Common myeloid progenitor, CD34-positive (primary cell): ENCODE measurements at regions not wholly inside any gene's neighbourhood (a gene's known extent, or its start where the extent isn't known, plus 50 kb on each side); places are given as distances from the start of the nearest gene placed in this dataset.

Experiments
- CTCF ChIA-PET: fragments of 350-600 bp; sonication (Branson Sonifier 250); formaldehyde crosslinking; loops from one replicate; lab custom pipeline; 2021; ENCODE audit warnings: antibody characterized with exemption; lab: Charles Lee
- POLR2A ChIA-PET: fragments of 350-600 bp; sonication (Branson Sonifier 250); formaldehyde crosslinking; loops from one replicate; lab custom pipeline; 2021; ENCODE audit warnings: antibody characterized with exemption; lab: Charles Lee
- DNase-seq, 3 donors: peaks; one replicate each; pipeline versions ENCODE4 v3.0.0 to v3.0.0-alpha.2; 2013
- H3K27ac ChIP-seq, 2 experiments: 1 replicate in 1 of 2; 2 replicates in 1 of 2; pipeline ENCODE4 v1.7.0; 2013; ENCODE audit warnings: inconsistent platforms in 2 of 2, low read length in 2 of 2, mild to moderate bottlenecking in 2 of 2, low read depth in 1 of 2, moderate library complexity in 1 of 2; ENCODE audit not compliant: severe bottlenecking in 2 of 2, insufficient read depth in 1 of 2, poor library complexity in 1 of 2
- H3K27me3 ChIP-seq, 5 experiments: replicated peaks in 2 of 5; 1 replicate in 3 of 5; 2 replicates in 2 of 5; pipeline versions ENCODE4 v1.6.1 to v1.7.0; 2013; ENCODE audit warnings: low read length in 4 of 5, mild to moderate bottlenecking in 2 of 5, moderate library complexity in 2 of 5, inconsistent platforms in 1 of 5; ENCODE audit not compliant: insufficient read depth in 5 of 5, control insufficient read depth in 4 of 5
- H3K36me3 ChIP-seq, 4 experiments: 1 replicate in 2 of 4; 2 replicates in 2 of 4; pipeline versions ENCODE4 v1.6.1 to v1.7.0; 2013; ENCODE audit warnings: low read length in 3 of 4, control low read depth in 1 of 4, mild to moderate bottlenecking in 1 of 4; ENCODE audit not compliant: control insufficient read depth in 4 of 4, insufficient read depth in 4 of 4
- H3K4me1 ChIP-seq, 4 experiments: 1 replicate in 3 of 4; 2 replicates in 1 of 4; pipeline versions ENCODE4 v1.6.1 to v1.7.1; 2013; ENCODE audit warnings: low read length in 3 of 4, mild to moderate bottlenecking in 3 of 4, control low read depth in 1 of 4, inconsistent platforms in 1 of 4, moderate library complexity in 1 of 4; ENCODE audit not compliant: control insufficient read depth in 4 of 4, insufficient read depth in 4 of 4; ENCODE audit errors: control extremely low read depth in 1 of 4
- H3K4me3 ChIP-seq, 7 experiments: 1 replicate in 4 of 7; 2 replicates in 3 of 7; pipeline versions ENCODE4 v1.5.1 to v1.7.0; 2013; ENCODE audit warnings: mild to moderate bottlenecking in 7 of 7, low read length in 6 of 7, moderate library complexity in 6 of 7, inconsistent platforms in 2 of 7, low read depth in 2 of 7, control low read depth in 1 of 7; ENCODE audit not compliant: insufficient read depth in 4 of 7, control insufficient read depth in 1 of 7; ENCODE audit errors: extremely low read depth in 1 of 7
- H3K9me3 ChIP-seq, 5 experiments: 1 replicate in 4 of 5; 2 replicates in 1 of 5; pipeline versions ENCODE4 v1.6.1 to v1.7.1; 2013; ENCODE audit warnings: low read length in 4 of 5, mild to moderate bottlenecking in 2 of 5, inconsistent platforms in 1 of 5, low read depth in 1 of 5, moderate library complexity in 1 of 5; ENCODE audit not compliant: control insufficient read depth in 4 of 5, insufficient read depth in 2 of 5; ENCODE audit errors: control extremely low read depth in 1 of 5
- whole genome bisulfite sequencing: methylation state at CpG from one replicate; pipeline ENCODE4 v1.1.5; 2013; ENCODE audit not compliant: insufficient coverage; 5-methylcytosine and 5-hydroxymethylcytosine counted together

GRCh38 chr3:193905541-193906396 is 230.2 kb upstream of the HES1 start:
- ChIA-PET POLR2A (no interaction called here), CTCF (interaction anchor here (0.9 to 1.2 kb wide), 2 partner anchors 10 to 39 kb away, joined by 3 read pairs; no protein-coding TSS in a partner anchor)
- no peak for DNase-seq
- no peaks in the 10 kb centered on the region for H3K36me3 ChIP-seq
- 76% methylated on average over 12 of the region's 14 CpGs for WGBS
- H3K9me3 ChIP-seq = peaks cover 0 to 8% (median 0%) of the 10 kb centered on the region in 5 experiments
- H3K27ac ChIP-seq = no peak overlapping the region
- peaks cover 0 to 6% (median 3%) of the 10 kb centered on the region in 4 experiments for H3K4me1 ChIP-seq
- H3K4me3 ChIP-seq = no peak overlapping the region
- H3K27me3 ChIP-seq = no peaks in the 10 kb centered on the region

- no peak overlapping the region for H3K27ac ChIP-seq
- WGBS = 100% methylated on average over 2 of the region's 2 CpGs
- POLR2A ChIA-PET = no interaction called here
- H3K9me3 ChIP-seq = peaks cover 0 to 8% (median 0%) of the 10 kb centered on the region in 5 experiments
- peaks cover 0 to 18% (median 14%) of the 10 kb centered on the region in 4 experiments for H3K4me1 ChIP-seq
- no peaks in the 10 kb centered on the region for H3K27me3 ChIP-seq
- H3K4me3 ChIP-seq = no peak overlapping the region
- CTCF ChIA-PET = interaction anchor here (0.9 kb wide), 1 partner anchor 40 kb away, joined by 3 read pairs; no protein-coding TSS in a partner anchor
- no peaks in the 10 kb centered on the region for H3K36me3 ChIP-seq
- no peak for DNase-seq
These were observed 229.0 kb upstream of the HES1 start for GRCh38 chr3:193906849-193907410.

- Histone ChIP-seq H3K9me3 (peaks cover 0 to 8% (median 0%) of the 10 kb centered on the region in 5 experiments), H3K36me3 (no peaks in the 10 kb centered on the region), H3K27me3 (no peaks in the 10 kb centered on the region), H3K27ac (no peak overlapping the region), H3K4me1 (peaks cover 0 to 19% (median 15%) of the 10 kb centered on the region in 4 experiments), H3K4me3 (no peak overlapping the region)
- ChIA-PET CTCF (no interaction called here), POLR2A (no interaction called here)
- DNase-seq = no peak
- WGBS = no CpG with 5 or more reads among the region's 1 CpG
These were observed 227.7 kb upstream of the HES1 start for GRCh38 chr3:193908181-193908744.

- 100% methylated on average over 2 of the region's 2 CpGs for WGBS
- peak in 2 of 3 donors; percentile 6 to 23 for DNase-seq
- Histone ChIP-seq H3K4me3 (no peak overlapping the region), H3K9me3 (peaks cover 0 to 8% (median 0%) of the 10 kb centered on the region in 5 experiments), H3K27ac (no peak overlapping the region), H3K4me1 (peaks cover 0 to 19% (median 15%) of the 10 kb centered on the region in 4 experiments), H3K36me3 (no peaks in the 10 kb centered on the region), H3K27me3 (no peaks in the 10 kb centered on the region)
- POLR2A ChIA-PET = no interaction called here
- CTCF ChIA-PET = interaction anchor here (1.0 to 1.2 kb wide), 2 partner anchors 8 to 88 kb away, joined by 3 read pairs; no protein-coding TSS in a partner anchor
These were observed 226.6 kb upstream of the HES1 start for GRCh38 chr3:193909387-193909786.

- ChIA-PET CTCF (interaction anchor here (1.0 to 1.2 kb wide), 2 partner anchors 9 to 87 kb away, joined by 3 read pairs; no protein-coding TSS in a partner anchor), POLR2A (interaction anchor here (1.7 kb wide), 1 partner anchor 57 kb away, joined by 4 read pairs; no protein-coding TSS in a partner anchor)
- Histone ChIP-seq H3K4me1 (peaks cover 0 to 19% (median 15%) of the 10 kb centered on the region in 4 experiments), H3K36me3 (no peaks in the 10 kb centered on the region), H3K4me3 (no peak overlapping the region), H3K27me3 (no peaks in the 10 kb centered on the region), H3K27ac (no peak overlapping the region), H3K9me3 (peaks cover 0 to 8% (median 0%) of the 10 kb centered on the region in 5 experiments)
- WGBS = no CpG with 5 or more reads among the region's 1 CpG
- DNase-seq = no peak
These were observed 225.6 kb upstream of the HES1 start for GRCh38 chr3:193910310-193910709.

GRCh38 chr3:193910886-193911738 is 224.8 kb upstream of the HES1 start:
- DNase-seq = peak; percentile 10 to 70 (median 51)
- Histone ChIP-seq H3K4me1 (peaks cover 0 to 17% (median 15%) of the 10 kb centered on the region in 4 experiments), H3K4me3 (no peak overlapping the region), H3K36me3 (no peaks in the 10 kb centered on the region), H3K27me3 (no peaks in the 10 kb centered on the region), H3K27ac (no peak overlapping the region), H3K9me3 (peaks cover 0 to 8% (median 0%) of the 10 kb centered on the region in 5 experiments)
- CTCF ChIA-PET = interaction anchor here (1.1 kb wide), 1 partner anchor 130 kb away, joined by 3 read pairs; no protein-coding TSS in a partner anchor
- POLR2A ChIA-PET = interaction anchor here (0.5 to 1.7 kb wide), 2 partner anchors 15 to 58 kb away, joined by 3 to 4 read pairs; no protein-coding TSS in a partner anchor
- 57% methylated on average over 8 of the region's 9 CpGs for WGBS
